ENCODE measurements at regions not wholly inside any gene's neighbourhood (a gene's known extent, or its start where the extent isn't known, plus 50 kb on each side); places are given as distances from the start of the nearest gene placed in this dataset.
A peak's percentile ranks its signal among the peaks of the same experiment; 100 is the strongest.

DNA sequence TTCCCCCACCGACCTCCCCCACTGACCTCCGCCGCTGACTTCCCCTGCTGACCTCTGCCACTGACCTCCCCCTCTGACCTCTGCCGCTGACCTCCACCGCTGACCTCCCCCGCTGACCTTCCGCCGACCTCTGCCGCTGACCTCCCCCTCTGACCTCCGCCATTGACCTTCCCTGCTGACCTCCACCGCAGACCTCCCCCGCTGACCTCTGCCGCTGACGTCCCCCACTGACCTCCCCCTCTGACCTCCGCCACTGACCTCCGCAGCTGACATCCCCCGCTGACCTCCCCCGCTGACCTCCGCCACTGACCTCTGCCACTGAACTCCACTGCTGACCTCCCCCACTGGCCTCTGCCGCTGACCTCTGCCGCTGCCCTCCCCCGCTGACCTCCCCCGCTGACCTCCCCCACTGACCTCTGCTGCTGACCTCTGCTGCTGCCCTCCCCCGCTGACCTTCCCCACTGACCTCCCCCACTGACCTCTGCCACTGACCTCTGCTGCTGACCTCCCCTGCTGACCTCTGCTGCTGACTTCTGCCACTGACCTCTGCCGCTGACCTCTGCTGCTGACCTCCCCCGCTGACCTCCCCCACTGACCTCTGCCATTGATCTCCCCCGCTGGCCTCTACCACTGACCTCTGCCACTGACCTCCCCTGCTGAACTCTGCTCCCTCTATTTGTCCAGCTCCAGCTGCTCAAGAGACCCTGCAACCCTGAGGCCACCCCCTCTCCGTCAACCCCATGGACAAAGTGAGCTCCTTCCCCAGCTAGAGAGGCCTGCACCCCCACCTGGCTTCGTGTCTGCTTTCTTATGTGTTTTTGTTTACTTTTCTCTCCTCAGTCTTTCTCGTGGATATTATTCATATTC is 91.4 kb upstream of the AFDN start:
- DNase-seq (ENCODE audit: low spot score) = no peak

- no peak for DNase-seq (ENCODE audit: low spot score)
Observed at GRCh38 chr6:167735951-167736288, 90.8 kb upstream of the AFDN start.

GRCh38 chr6:167736486-167737204 is 90.1 kb upstream of the AFDN start:
- no peak for DNase-seq (ENCODE audit: low spot score)

GRCh38 chr6:167737205-167737830 is 89.4 kb upstream of the AFDN start:
- DNase-seq (ENCODE audit: low spot score) = no peak

- no peak for DNase-seq (ENCODE audit: low spot score)
Observed at GRCh38 chr6:167738386-167738785, 88.3 kb upstream of the AFDN start.

DNA sequence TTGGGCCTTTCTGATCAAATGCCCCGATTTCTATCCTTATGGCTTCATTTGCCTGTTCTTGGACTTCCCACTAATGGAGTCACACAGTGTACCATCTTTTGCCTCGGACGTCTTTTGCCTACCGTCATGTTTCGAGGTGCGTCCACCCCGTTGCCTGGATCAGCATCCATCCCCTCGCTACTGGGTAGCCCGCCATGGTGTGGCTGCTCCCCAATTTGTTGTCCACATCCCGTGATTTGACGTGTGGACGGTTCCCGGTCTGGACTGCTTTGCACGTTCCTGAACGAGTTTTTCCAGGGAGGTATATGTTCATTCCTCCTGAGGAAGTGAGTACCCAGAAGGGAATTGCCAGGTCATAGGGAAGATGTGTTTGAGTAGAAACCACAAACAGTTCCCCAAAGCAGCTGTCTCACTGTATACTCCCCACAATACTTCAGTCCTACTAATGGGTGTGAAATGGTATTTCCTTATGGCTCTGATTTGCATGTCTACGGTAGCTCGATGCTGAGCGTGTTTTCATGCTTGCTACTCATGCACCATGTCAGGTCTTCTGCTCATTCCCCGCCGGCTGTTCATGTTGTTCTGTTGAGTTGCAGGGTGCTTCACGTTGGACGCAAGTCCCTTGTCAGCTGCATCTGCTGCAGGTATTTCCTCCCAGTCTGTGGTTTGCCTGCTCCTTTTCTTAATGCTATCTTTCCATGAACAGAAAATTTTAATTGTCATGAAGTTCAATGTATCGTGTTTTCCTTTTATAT is 86.8 kb upstream of the AFDN start:
- DNase-seq (ENCODE audit: low spot score) = no peak

DNA sequence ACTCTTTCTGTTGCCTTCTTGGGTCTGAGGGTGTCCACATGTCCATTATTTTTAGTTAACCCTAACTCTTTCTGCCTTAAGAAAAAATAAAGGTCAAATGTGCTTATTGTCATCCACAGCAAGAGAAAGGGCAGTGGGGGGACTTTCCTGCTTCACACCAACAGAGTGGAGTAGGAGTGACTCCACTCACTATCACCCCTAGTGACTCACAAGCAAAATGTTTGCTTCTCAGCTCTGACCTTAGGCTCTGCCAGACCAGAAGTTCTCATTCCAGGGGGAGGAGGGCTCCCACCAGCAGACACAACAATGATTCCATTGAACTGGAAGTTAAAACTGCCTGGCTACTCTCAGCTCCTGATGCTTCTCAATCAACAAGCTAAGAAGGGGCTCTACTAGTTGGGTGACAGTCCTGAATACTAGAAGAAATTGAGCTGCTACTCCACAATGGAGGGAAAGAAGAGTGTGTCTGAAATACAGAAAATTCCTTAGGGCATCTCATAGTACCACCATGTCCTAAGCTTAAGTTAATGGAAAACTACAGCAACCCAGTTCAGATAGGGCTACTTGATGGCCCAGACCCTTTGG is 83.9 kb upstream of the AFDN start:
- no peak for DNase-seq (ENCODE audit: low spot score)

GRCh38 chr6:167744681-167745669 is 81.7 kb upstream of the AFDN start:
- no peak for DNase-seq (ENCODE audit: low spot score)

- no peak for DNase-seq (ENCODE audit: low spot score)
Observed at GRCh38 chr6:167745670-167746389, 80.9 kb upstream of the AFDN start.

GRCh38 chr6:167746390-167746907 is 80.3 kb upstream of the AFDN start:
- DNase-seq (ENCODE audit: low spot score) = no peak

DNA sequence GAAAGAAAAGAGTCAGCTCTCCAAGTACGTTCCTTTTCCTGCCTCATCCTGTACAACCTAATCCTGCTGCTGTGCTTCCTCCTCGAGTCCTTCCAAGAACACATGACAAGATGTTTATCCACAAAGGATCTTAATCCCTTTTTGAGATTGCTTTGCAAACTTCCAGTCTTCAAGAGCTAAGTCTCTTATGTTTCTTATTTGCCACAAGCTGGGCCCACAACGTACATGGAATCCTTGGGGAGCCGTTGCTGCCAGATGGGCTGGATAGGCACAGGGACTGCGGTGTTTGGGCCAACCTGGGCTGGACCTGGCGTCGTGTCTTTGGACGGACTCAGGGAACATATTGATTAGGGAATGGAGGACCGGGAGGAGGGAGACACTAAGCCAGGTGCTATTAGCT is 79.7 kb upstream of the AFDN start:
- no peak for DNase-seq (ENCODE audit: low spot score)

DNA sequence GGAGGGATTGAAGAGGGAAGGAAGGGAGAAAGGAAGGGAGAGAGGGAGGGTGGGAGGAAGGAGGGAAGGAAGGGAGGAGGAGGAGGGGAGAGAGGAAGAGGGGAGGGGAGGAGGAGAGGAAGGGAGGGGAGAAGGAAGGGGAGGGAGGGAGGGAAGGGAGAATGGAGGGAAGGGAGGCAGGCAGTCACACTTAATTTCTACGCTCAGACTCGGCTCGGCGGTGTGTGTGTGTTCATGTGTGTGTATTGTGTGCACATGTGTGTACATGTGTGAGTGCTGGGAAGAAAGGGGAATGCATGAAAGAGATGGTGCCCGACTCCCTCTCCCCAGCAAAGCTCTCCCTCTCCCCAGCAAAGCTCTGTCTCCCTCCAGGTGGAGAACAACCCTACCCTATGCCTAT is 79.1 kb upstream of the AFDN start:
- DNase-seq (ENCODE audit: low spot score) = no peak

GRCh38 chr6:167748046-167748445 is 78.7 kb upstream of the AFDN start:
- DNase-seq (ENCODE audit: low spot score) = no peak

DNA sequence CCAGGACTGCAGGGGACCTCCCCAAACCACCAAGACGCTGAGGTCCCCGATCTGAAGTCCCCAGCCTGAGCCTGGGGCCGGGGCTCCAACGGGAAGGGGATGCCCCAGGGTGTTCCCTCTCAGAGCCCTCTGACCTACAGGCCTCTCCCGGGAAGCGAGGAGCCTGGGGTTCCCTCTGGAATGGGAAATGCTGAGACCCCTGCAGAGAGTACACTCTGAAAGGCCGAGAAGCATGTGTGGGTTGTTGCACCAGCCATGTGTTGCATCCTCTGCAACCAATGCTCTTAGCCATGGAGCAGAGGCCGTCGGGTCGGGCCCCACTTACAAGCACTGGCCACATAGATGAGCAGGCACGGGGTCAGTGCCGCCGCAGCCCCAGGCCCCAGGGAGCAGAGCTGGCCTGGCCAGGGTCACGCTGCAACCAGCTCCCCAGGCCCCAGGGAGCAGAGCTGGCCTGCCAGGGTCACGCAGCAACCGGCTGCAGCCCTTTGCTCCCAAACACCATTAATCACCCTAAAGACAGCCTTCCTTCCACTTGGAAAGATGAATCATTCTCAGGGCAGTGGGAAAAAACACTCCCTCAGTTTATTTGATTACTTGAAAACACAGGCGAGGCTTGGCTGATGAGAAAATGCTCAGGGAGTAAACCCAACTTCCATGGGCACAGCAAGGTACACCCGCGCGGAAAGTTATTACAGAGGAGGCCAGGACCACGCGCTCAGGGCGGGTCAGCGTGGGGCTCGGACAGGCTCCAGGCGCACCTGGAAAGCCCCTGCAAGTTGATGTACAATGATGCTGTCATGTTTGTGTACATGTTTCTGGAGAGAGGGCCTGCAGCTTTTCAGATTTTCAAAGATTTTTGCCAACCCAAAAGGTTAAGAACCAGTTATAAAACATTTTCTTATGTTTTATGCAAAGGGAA is 78.0 kb upstream of the AFDN start:
- no peak for DNase-seq (ENCODE audit: low spot score)

DNA sequence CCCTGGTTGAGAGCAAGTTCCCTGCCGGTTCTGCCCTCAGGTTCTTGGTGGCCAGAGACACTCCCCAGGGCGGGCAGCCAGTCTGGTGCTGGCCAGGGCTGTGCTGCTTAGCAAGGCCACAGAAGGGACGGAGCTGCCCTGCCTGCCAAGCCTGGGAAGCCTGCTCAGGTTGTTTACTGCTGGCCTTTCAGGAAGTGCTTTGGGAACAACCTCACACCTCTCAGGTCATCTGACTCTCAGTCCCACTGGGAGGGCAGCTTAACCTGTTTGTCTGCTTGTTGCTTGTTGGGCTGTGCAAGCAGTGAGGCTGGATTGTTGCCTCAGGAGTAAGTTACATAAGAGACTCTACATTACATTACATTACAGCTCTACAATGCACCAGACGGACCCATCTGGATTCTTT is 75.8 kb upstream of the AFDN start:
- no peak for DNase-seq (ENCODE audit: low spot score)

GRCh38 chr6:167751579-167752115 is 75.1 kb upstream of the AFDN start:
- peak; percentile 45 for DNase-seq (ENCODE audit: low spot score)

GRCh38 chr6:167753281-167753680 is 73.4 kb upstream of the AFDN start:
- peak; percentile 41 for DNase-seq (ENCODE audit: low spot score)

GRCh38 chr6:167754691-167755090 is 72.0 kb upstream of the AFDN start:
- DNase-seq (ENCODE audit: low spot score) = peak; percentile 40

Measured in left forelimb (tissue), 1 donor.